Activated T-helper 1 cell treated with anti-CD3 and anti-CD28 coated beads, Interleukin-12 subunit alpha, Interleukin-12 subunit beta, Interleukin-2, Interleukin-4 antibody, amounts not matched to agents 30 ng/mL and 10 ng/mL and 1 ng/mL, durations not matched to agents 14 hours and 24 hours and 36 hours (primary cell): ENCODE measurements at regions not wholly inside any gene's neighbourhood (a gene's known extent, or its start where the extent isn't known, plus 50 kb on each side); places are given as distances from the start of the nearest gene placed in this dataset.
A peak's percentile ranks its signal among the peaks of the same experiment; 100 is the strongest.

Experiments
- DNase-seq: peaks from one replicate; pipeline ENCODE4 v3.0.0; 2021; ENCODE audit warnings: low spot score
- H3K27ac Mint-ChIP-seq: one replicate; pipeline ENCODE4 v1.8.0; 2021; ENCODE audit warnings: mild to moderate bottlenecking, mixed read lengths
- H3K27me3 Mint-ChIP-seq: one replicate; pipeline ENCODE4 v1.8.0; 2022; ENCODE audit warnings: mild to moderate bottlenecking, moderate library complexity, mixed read lengths; ENCODE audit not compliant: insufficient read depth
- H3K36me3 Mint-ChIP-seq: one replicate; pipeline ENCODE4 v1.8.0; 2021; ENCODE audit warnings: low read depth, mixed read lengths
- H3K4me1 Mint-ChIP-seq: one replicate; pipeline ENCODE4 v1.8.0; 2021; ENCODE audit warnings: low read depth, mixed read lengths
- H3K4me3 Mint-ChIP-seq: one replicate; pipeline ENCODE4 v1.8.0; 2021; ENCODE audit warnings: mild to moderate bottlenecking, moderate library complexity, mixed read lengths
- H3K9me3 Mint-ChIP-seq: one replicate; pipeline ENCODE4 v1.8.0; 2021; ENCODE audit warnings: mixed read lengths
- intact Hi-C: fragments of 100-400 bp; cut with micrococcal nuclease; formaldehyde crosslinking; loops from one replicate; pipeline ENCODE4 v1.15.1; 2024

DNA sequence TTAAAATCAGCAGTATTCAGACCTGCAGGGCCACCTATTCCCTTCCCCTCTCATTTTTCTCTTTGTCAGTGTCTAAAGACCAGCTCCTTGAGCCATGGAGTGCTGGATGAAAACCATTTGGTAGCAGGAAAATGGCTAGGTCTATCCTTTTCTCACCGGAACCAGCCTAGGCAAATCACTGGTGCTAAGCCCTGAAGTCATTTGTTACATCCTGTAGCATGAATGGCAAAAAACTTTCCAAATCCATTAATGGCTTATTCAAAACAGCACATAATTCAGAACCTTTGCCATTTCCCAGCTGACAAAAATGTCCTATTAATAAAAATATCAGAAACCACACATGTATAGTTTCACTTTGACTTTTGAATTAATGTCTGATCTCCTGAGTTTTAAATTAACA lies 209.5 kb upstream of the E2F8 start:
- H3K9me3 Mint-ChIP-seq: no peaks in the 10 kb centered on the region
- H3K27me3 Mint-ChIP-seq: peaks cover 7% of the 10 kb centered on the region
- no peak overlapping the region for H3K4me3 Mint-ChIP-seq
- no peak overlapping the region for H3K27ac Mint-ChIP-seq
- H3K36me3 Mint-ChIP-seq: no peaks in the 10 kb centered on the region
- intact Hi-C loops: no loop called here
- no peak for DNase-seq
- no peaks in the 10 kb centered on the region for H3K4me1 Mint-ChIP-seq

DNA sequence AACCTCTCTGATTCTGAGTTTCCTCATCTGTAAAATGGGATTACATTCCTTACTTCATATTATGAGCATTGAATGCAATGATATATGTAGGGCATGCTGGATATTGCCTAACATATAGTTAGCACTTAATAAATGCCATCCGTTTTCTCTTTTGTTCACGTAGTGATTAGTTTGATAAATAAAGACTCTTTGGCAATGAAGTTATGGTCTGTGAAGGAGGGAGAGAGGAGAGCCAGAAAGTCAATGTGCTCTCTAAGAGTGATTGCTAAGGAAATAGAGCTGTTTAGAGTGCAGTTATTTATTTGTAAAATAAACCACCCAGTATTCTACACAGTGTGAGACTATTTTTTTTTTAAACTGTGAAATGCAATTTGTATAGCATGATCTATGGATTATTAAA lies 207.9 kb upstream of the E2F8 start:
- Mint-ChIP-seq H3K4me1 (no peaks in the 10 kb centered on the region), H3K27me3 (peaks cover 15% of the 10 kb centered on the region), H3K36me3 (no peaks in the 10 kb centered on the region), H3K4me3 (no peak overlapping the region), H3K27ac (no peak overlapping the region), H3K9me3 (no peaks in the 10 kb centered on the region)
- intact Hi-C loops: no loop called here
- DNase-seq: no peak

GRCh38 chr11:19447150-19447566 lies 206.4 kb upstream of the E2F8 start:
- Mint-ChIP-seq H3K4me3 (no peak overlapping the region), H3K27ac (no peak overlapping the region), H3K36me3 (no peaks in the 10 kb centered on the region), H3K4me1 (peaks cover 14% of the 10 kb centered on the region), H3K9me3 (no peaks in the 10 kb centered on the region), H3K27me3 (peaks cover 19% of the 10 kb centered on the region)
- intact Hi-C loops: no loop called here
- DNase-seq: no peak

DNA sequence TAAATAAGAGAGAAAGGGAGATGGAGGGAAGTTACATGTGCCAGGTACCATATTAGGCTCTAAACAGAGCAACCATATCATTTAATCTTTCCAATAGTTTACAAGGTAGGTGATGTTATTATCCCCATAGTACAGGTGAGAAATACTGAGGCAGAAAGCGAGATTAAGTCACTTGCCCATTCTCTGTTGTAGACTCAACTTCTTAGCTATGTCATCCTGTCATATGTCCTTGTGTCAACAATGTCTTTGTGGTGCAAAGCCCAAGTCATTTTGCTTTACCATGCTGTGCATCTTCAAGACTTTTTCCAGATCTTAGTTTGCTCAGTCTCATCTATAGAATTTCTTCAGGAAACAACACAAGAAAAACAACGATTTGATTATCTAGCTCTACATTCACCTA lies 205.0 kb upstream of the E2F8 start:
- DNase-seq: no peak
- H3K4me3 Mint-ChIP-seq: no peak overlapping the region
- no peaks in the 10 kb centered on the region for H3K36me3 Mint-ChIP-seq
- H3K9me3 Mint-ChIP-seq: no peaks in the 10 kb centered on the region
- peaks cover 23% of the 10 kb centered on the region for H3K27me3 Mint-ChIP-seq
- H3K27ac Mint-ChIP-seq: no peak overlapping the region
- H3K4me1 Mint-ChIP-seq: peaks cover 24% of the 10 kb centered on the region
- intact Hi-C loops: no loop called here

DNA sequence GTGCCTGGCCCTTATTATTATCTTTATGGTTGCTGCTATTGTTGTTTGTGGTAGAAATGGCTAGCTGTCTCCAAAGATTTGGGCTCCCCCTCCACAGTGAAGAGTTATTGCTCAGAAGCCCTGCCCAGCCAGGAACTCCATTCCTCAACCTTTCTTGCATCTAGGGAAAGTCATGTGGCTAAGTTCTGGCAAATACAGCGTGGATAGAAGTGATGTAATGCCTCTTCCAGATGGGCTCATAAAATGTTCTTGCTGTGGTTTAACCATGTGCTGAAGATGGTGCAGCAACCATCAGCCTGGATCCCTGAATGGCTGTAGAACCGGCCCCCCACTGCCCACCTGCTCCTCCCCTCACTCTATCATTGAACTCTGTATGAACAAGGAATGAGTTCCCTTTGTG lies 203.5 kb upstream of the E2F8 start:
- no peak overlapping the region for H3K4me3 Mint-ChIP-seq
- no peak overlapping the region for H3K27ac Mint-ChIP-seq
- peaks cover 24% of the 10 kb centered on the region for H3K4me1 Mint-ChIP-seq
- H3K36me3 Mint-ChIP-seq: no peaks in the 10 kb centered on the region
- H3K9me3 Mint-ChIP-seq: no peaks in the 10 kb centered on the region
- peaks cover 34% of the 10 kb centered on the region for H3K27me3 Mint-ChIP-seq
- DNase-seq: no peak
- intact Hi-C loops: loop anchor here (5.0 kb wide), 2 partner anchors 202 to 322 kb away; partner anchors contain the start of gene E2F8

- intact Hi-C loops: loop anchor here (1.0 to 5.0 kb wide), 5 partner anchors 48 to 945 kb away; partner anchors contain the start of genes E2F8, NAV2 and PRMT3
- Mint-ChIP-seq H3K36me3 (no peaks in the 10 kb centered on the region), H3K4me3 (no peak overlapping the region), H3K4me1 (peaks cover 24% of the 10 kb centered on the region), H3K9me3 (no peaks in the 10 kb centered on the region), H3K27ac (peak overlapping the region; percentile 18), H3K27me3 (peaks cover 43% of the 10 kb centered on the region)
- DNase-seq: no peak
Observed at GRCh38 chr11:19442554-19442910, 201.8 kb upstream of the E2F8 start.

DNA sequence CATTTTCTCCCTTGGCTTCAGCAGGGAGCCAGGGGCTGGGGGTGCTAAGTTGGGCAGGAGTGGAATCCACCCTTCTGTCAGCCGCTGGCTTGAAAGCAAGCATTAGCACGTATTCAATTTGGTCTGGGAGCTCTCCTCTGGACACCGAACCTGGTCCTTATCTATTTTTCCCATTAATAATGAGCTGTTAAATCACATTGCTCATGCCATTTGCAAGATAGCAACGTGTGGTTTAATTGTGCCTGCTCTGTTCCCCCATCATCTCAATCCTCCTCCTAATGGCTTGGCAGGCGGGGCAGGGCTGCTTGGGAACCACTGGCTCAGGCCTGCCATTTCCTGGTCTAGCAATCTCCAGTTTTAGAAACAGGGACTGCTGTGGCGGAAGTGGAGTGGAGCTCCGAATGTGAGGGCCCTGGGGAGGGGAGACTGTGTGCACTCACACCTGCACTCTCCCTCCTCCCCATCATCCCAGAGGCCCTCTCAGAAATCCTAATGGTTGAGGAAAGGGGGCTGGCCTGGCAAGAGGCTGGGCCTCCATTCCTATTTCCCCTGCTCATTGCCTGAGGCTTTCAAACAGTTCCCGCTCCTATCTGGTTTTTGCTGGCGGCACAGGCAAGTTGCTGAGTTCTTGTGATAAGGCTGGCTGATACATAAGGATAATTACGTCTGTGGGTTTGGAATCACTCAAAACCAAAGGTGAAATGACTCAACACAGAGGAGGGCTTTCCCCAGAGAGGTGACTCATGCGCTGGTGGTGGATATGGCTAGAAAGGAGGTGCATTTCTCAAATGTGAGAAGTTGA lies 201.2 kb upstream of the E2F8 start:
- H3K27me3 Mint-ChIP-seq: peaks cover 46% of the 10 kb centered on the region

GRCh38 chr11:19441288-19441687 lies 200.5 kb upstream of the E2F8 start:
- Mint-ChIP-seq H3K4me3 (no peak overlapping the region), H3K27me3 (peaks cover 48% of the 10 kb centered on the region), H3K4me1 (peaks cover 24% of the 10 kb centered on the region), H3K9me3 (no peaks in the 10 kb centered on the region), H3K27ac (no peak overlapping the region), H3K36me3 (no peaks in the 10 kb centered on the region)
- DNase-seq: no peak
- intact Hi-C loops: loop anchor here (5.0 kb wide), 2 partner anchors 199 to 319 kb away; partner anchors contain the start of gene E2F8

More for the DNA sequence above, 201.2 kb upstream of the E2F8 start:
- DNase-seq: peak; percentile 41
- Mint-ChIP-seq H3K27ac (peak overlapping the region; percentile 18), H3K36me3 (no peaks in the 10 kb centered on the region), H3K9me3 (no peaks in the 10 kb centered on the region), H3K4me3 (no peak overlapping the region), H3K4me1 (peaks cover 24% of the 10 kb centered on the region)
- intact Hi-C loops: loop anchor here (1.0 to 5.0 kb wide), 5 partner anchors 48 to 945 kb away; partner anchors contain the start of genes E2F8, NAV2 and PRMT3

DNA sequence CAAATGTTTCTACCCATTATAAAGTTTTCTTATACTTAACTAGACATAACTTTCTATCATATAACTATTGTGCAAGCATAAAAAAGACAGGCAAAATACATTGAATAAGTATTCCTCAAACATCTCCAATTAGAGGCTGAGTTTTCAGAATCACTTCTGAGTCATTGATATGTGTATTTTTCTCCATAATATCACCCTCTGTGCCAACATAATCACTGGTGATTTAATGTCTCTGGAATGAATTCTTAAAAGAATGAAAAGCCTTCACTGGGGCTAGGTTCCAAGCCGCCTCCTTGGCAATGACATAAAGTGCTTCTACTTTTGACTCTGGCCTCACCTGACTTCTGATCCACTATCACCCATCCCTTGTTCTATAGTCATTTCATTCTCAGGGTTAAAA lies 197.0 kb upstream of the E2F8 start:
- Mint-ChIP-seq H3K4me3 (no peak overlapping the region), H3K4me1 (peaks cover 16% of the 10 kb centered on the region), H3K27me3 (peaks cover 47% of the 10 kb centered on the region), H3K36me3 (no peaks in the 10 kb centered on the region), H3K27ac (no peak overlapping the region), H3K9me3 (no peaks in the 10 kb centered on the region)
- no peak for DNase-seq
- intact Hi-C loops: no loop called here

GRCh38 chr11:19436932-19437331 lies 196.2 kb upstream of the E2F8 start:
- no peak for DNase-seq
- Mint-ChIP-seq H3K27me3 (peaks cover 47% of the 10 kb centered on the region), H3K4me1 (peaks cover 8% of the 10 kb centered on the region), H3K9me3 (no peaks in the 10 kb centered on the region), H3K27ac (no peak overlapping the region), H3K4me3 (no peak overlapping the region), H3K36me3 (no peaks in the 10 kb centered on the region)
- intact Hi-C loops: no loop called here

- Mint-ChIP-seq H3K4me1 (no peaks in the 10 kb centered on the region), H3K4me3 (no peak overlapping the region), H3K27me3 (peaks cover 46% of the 10 kb centered on the region), H3K9me3 (no peaks in the 10 kb centered on the region), H3K27ac (no peak overlapping the region), H3K36me3 (no peaks in the 10 kb centered on the region)
- DNase-seq: no peak
- intact Hi-C loops: no loop called here
Observed at GRCh38 chr11:19435306-19435989, 194.7 kb upstream of the E2F8 start.

GRCh38 chr11:19433791-19434190 lies 193.0 kb upstream of the E2F8 start:
- H3K36me3 Mint-ChIP-seq: no peaks in the 10 kb centered on the region
- DNase-seq: no peak
- no peaks in the 10 kb centered on the region for H3K9me3 Mint-ChIP-seq
- no peak overlapping the region for H3K27ac Mint-ChIP-seq
- no peak overlapping the region for H3K4me3 Mint-ChIP-seq
- intact Hi-C loops: no loop called here
- peaks cover 39% of the 10 kb centered on the region for H3K27me3 Mint-ChIP-seq
- H3K4me1 Mint-ChIP-seq: no peaks in the 10 kb centered on the region

DNA sequence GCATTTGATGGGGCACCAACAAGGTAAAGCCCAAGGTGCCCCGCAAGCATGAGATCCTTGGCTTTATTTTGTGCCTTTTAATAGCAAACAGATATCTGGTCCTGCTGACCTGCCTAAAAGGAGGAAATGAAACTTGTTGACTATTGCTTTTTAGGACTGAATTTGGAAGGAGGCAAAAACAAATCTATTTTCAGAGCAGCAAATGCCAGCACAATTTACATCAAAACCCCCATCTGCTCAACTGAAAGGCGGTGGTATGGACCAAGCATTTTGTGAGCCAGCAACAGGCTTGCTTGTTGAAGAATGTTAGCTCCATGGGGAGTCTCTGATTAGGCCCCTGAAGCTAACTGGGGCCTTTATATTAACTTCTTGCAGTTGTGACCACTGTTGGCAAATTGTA lies 192.6 kb upstream of the E2F8 start:
- Mint-ChIP-seq H3K4me1 (no peaks in the 10 kb centered on the region), H3K4me3 (no peak overlapping the region), H3K36me3 (no peaks in the 10 kb centered on the region), H3K27me3 (peaks cover 39% of the 10 kb centered on the region), H3K27ac (no peak overlapping the region), H3K9me3 (no peaks in the 10 kb centered on the region)
- intact Hi-C loops: no loop called here
- no peak for DNase-seq
